ENCODE measurements at regions not wholly inside any gene's neighbourhood (a gene's known extent, or its start where the extent isn't known, plus 50 kb on each side); places are given as distances from the start of the nearest gene placed in this dataset.

DNA sequence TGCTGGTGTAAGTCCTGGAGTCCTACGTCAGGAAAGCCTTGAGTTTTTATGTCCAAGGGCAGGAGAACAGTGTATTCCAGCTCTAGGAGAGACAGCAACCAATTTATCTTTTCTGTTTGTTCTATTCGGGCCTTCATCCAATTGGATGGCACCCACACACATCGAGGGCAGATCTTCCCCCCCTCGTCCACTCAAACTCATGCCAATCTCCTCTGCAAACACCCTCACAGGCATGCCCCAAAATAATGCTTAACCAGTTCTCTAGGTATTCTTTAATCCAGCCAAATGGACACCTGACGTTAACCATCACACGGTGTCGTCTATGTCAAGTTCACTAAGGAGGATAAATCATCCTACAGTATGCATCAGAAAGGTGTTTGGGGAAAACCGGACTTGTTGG is 102.5 kb upstream of the TRPM1 start:
- TF ChIP-seq EZH2 (IDR thresholded peaks at IDR 0.05; ENCODE audit: borderline replicate concordance, insufficient read depth, low read length, poor library complexity, severe bottlenecking) (no peak), RAD21 (conservative IDR thresholded peaks at IDR 0.05) (no peak)
- TF ChIP-seq, protein P1, sequence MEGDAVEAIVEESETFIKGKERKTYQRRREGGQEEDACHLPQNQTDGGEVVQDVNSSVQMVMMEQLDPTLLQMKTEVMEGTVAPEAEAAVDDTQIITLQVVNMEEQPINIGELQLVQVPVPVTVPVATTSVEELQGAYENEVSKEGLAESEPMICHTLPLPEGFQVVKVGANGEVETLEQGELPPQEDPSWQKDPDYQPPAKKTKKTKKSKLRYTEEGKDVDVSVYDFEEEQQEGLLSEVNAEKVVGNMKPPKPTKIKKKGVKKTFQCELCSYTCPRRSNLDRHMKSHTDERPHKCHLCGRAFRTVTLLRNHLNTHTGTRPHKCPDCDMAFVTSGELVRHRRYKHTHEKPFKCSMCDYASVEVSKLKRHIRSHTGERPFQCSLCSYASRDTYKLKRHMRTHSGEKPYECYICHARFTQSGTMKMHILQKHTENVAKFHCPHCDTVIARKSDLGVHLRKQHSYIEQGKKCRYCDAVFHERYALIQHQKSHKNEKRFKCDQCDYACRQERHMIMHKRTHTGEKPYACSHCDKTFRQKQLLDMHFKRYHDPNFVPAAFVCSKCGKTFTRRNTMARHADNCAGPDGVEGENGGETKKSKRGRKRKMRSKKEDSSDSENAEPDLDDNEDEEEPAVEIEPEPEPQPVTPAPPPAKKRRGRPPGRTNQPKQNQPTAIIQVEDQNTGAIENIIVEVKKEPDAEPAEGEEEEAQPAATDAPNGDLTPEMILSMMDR (IDR thresholded peaks at IDR 0.05; ENCODE audit: poor library complexity, severe bottlenecking): no peak
